Chondrocyte (in vitro differentiated cells): ENCODE measurements at regions not wholly inside any gene's neighbourhood (a gene's known extent, or its start where the extent isn't known, plus 50 kb on each side); places are given as distances from the start of the nearest gene placed in this dataset.

Experiments
- DNase-seq: peaks from one replicate; pipeline ENCODE4 v3.0.0; 2021; ENCODE audit warnings: mixed read lengths, low spot score
- H3K27ac Mint-ChIP-seq: one replicate; pipeline ENCODE4 v1.8.0; 2021; ENCODE audit warnings: mild to moderate bottlenecking, moderate library complexity, mixed read lengths; ENCODE audit not compliant: unreplicated experiment
- H3K27me3 Mint-ChIP-seq: 2 replicates; pipeline ENCODE4 v1.8.0; 2021; ENCODE audit warnings: low read depth, mixed read lengths
- H3K36me3 Mint-ChIP-seq: 2 replicates; pipeline ENCODE4 v1.8.0; 2021; ENCODE audit warnings: low read depth, mixed read lengths
- H3K4me1 Mint-ChIP-seq: 2 replicates; pipeline ENCODE4 v1.8.0; 2021; ENCODE audit warnings: low read depth, mild to moderate bottlenecking, mixed read lengths
- H3K4me3 Mint-ChIP-seq: one replicate; pipeline ENCODE4 v1.8.0; 2021; ENCODE audit warnings: mild to moderate bottlenecking, moderate library complexity, mixed read lengths; ENCODE audit not compliant: unreplicated experiment
- H3K9me3 Mint-ChIP-seq: 2 replicates; pipeline ENCODE4 v1.8.0; 2021; ENCODE audit warnings: low read depth, mixed read lengths
- TF ChIP-seq, protein P1 (sequence below): fragments of 200-600 bp; sonication (generic); IDR thresholded peaks from 2 replicates; pipeline ENCODE4 v1.5.0; 2021; ENCODE audit warnings: antibody characterized with exemption, mild to moderate bottlenecking, moderate library complexity

DNA sequence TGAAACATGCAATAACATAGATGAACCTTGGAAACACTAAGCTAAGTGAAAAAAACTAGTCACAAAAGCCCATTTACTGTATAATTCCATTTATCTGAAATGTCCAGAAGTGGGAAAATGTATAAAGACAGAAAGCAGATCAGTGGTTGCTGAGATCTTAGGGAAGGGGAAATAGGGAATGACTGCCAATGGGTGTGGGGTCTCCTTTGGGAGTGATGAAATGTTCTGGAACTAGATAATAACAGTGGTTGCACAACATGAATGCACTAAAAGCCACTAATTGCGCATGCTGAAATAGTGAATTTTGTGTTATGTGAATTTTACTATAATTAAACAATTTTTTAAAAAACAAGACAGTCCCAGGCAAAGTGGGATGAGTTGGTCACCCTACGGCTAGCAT, 472.8 kb downstream of the CCDC171 start:
- Mint-ChIP-seq H3K36me3 (no peaks in the 10 kb centered on the region), H3K4me3 (no peak overlapping the region), H3K27me3 (no peaks in the 10 kb centered on the region), H3K4me1 (peaks cover 53% of the 10 kb centered on the region), H3K27ac (no peak overlapping the region), H3K9me3 (peaks cover 16% of the 10 kb centered on the region)
- TF ChIP-seq, protein P1, sequence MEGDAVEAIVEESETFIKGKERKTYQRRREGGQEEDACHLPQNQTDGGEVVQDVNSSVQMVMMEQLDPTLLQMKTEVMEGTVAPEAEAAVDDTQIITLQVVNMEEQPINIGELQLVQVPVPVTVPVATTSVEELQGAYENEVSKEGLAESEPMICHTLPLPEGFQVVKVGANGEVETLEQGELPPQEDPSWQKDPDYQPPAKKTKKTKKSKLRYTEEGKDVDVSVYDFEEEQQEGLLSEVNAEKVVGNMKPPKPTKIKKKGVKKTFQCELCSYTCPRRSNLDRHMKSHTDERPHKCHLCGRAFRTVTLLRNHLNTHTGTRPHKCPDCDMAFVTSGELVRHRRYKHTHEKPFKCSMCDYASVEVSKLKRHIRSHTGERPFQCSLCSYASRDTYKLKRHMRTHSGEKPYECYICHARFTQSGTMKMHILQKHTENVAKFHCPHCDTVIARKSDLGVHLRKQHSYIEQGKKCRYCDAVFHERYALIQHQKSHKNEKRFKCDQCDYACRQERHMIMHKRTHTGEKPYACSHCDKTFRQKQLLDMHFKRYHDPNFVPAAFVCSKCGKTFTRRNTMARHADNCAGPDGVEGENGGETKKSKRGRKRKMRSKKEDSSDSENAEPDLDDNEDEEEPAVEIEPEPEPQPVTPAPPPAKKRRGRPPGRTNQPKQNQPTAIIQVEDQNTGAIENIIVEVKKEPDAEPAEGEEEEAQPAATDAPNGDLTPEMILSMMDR, result no peak
- no peak for DNase-seq

DNA sequence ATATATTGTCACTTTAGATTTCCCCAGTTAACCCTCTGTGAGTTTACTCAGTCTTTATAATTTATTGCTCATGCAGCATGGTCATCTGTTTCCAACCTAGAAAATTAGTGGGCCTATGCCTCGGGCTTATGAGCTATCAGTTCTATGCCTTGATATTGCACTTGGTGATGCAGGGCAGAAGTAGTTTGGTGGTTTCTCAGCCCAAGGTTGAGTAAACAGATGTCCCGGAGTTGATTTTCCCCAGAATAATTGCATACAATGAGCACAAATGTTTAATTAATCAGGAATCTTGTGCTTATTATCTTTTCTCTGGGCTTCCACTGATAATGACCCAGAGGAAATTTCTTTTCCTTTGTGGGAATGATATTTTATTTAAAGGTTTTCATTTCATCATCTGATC, 474.0 kb downstream of the CCDC171 start:
- H3K27me3 Mint-ChIP-seq, result no peaks in the 10 kb centered on the region
- no peak for DNase-seq
- peaks cover 16% of the 10 kb centered on the region for H3K9me3 Mint-ChIP-seq
- TF ChIP-seq, protein P1, result no peak
- no peaks in the 10 kb centered on the region for H3K36me3 Mint-ChIP-seq
- no peak overlapping the region for H3K4me3 Mint-ChIP-seq
- no peak overlapping the region for H3K27ac Mint-ChIP-seq
- H3K4me1 Mint-ChIP-seq, result peaks cover 66% of the 10 kb centered on the region

DNA sequence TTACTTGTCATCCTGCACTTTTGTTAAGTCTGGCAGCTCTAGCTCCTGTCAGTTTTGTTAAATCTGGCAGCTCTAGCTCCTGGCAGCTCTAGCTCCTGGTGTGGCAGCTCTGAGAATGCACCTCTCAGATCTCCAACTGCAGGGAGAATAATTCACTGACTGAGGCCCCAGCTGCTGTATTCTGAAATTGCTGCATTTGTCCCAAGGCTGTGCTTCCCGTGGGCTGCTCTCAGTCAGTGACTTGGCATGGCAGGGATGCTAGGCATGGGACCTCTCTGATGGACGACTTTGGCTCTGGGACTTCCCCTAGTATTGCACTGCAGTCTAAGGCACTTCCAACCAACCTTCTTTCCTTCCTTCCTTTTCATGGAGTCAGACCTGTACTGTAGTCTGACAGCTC, 475.7 kb downstream of the CCDC171 start:
- Mint-ChIP-seq H3K4me1 (peaks cover 73% of the 10 kb centered on the region), H3K36me3 (no peaks in the 10 kb centered on the region), H3K27me3 (no peaks in the 10 kb centered on the region), H3K27ac (no peak overlapping the region), H3K9me3 (peaks cover 15% of the 10 kb centered on the region), H3K4me3 (no peak overlapping the region)
- TF ChIP-seq, protein P1, result peak; percentile 7
- no peak for DNase-seq

DNA sequence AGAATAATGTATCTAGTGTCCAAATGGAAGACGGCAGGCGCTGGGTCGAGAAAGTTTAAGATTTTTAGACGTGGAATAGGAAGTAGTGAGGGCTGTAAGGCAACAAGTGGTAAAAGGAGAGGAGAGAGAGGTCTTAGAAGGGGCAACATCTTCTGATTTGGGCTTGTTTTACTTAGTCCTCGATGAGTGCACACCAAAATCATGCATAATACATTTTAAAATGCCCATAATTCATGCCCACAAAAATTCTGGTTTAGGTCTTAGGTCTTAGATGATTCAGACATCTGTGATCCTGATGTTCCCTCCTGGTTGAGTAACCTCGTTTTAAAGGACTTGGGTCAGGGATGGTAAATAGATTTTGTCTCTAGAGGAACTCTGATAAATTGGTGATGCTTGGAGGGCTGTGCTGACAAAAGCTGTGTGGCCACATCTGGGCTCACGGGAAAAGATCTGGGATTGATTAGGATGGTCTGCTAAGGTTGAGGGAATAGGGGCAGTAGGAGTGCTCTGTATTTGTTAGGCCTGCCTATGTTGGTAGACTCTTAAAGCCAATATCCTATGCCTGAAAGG, 476.3 kb downstream of the CCDC171 start:
- Mint-ChIP-seq H3K4me3 (no peak overlapping the region), H3K9me3 (peaks cover 11% of the 10 kb centered on the region), H3K27ac (peak overlapping the region; percentile 34), H3K4me1 (peaks cover 73% of the 10 kb centered on the region), H3K27me3 (no peaks in the 10 kb centered on the region), H3K36me3 (no peaks in the 10 kb centered on the region)
- DNase-seq, result no peak
- TF ChIP-seq, protein P1, result no peak

DNA sequence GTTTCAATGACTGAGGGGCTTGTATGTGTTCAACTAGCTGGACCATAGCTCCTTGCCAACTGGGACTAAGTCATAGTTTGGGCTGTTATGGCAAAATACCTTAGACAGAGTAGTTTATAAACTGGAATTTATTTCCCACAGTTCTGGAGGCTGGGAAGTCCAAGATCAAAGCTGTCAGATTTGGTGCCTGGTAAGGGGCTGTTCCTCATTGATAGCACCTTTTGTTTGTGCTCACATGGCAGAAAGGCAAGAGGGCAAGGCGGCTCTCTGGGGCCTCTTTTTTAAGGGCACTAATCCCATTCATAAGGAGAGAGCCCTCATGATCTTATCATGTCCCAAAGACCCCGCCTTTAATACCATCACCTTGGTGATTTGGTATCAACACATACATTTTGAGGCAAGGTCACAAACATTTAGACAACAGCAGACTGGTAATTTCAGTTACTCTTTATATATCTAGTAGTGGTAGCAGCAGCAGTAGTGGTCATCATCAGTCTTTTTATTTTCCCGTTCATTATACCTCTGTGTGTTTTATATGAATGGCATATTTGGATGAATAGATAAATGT, 477.0 kb downstream of the CCDC171 start:
- no peak for DNase-seq
- Mint-ChIP-seq H3K27ac (peak overlapping the region; percentile 34), H3K4me1 (peaks cover 75% of the 10 kb centered on the region), H3K4me3 (no peak overlapping the region), H3K36me3 (no peaks in the 10 kb centered on the region), H3K27me3 (no peaks in the 10 kb centered on the region), H3K9me3 (peaks cover 8% of the 10 kb centered on the region)
- TF ChIP-seq, protein P1, result no peak
